Pancreas (tissue), 10 donors: ENCODE measurements at regions not wholly inside any gene's neighbourhood (a gene's known extent, or its start where the extent isn't known, plus 50 kb on each side); places are given as distances from the start of the nearest gene placed in this dataset.

Experiments
- ATAC-seq, 4 donors: fragments of 200-7000 bp; cut with Tn5 transposase; one replicate each; pipeline versions ENCODE4 v1.8.0 to v1.9.1; 2020; ENCODE audit warnings: mild to moderate bottlenecking in 4 of 4, moderate library complexity in 4 of 4
- DNase-seq, 6 donors: peaks; one replicate each; pipeline ENCODE4 v3.0.0-alpha.2; 2020
- FAIRE-seq: peaks from 2 replicates; lab custom pipeline; 2012; peaks lifted over from hg19 to GRCh38; lab: Jason Lieb, UNC
- H3K27ac ChIP-seq, 4 donors: fragments of 200-600 bp; sonication (generic); 1 replicate in 3 of 4; 2 replicates in 1 of 4; pipeline versions ENCODE4 v1.5.0 to v1.8.0; 2020
- H3K27me3 ChIP-seq, 4 donors: fragments of 200-600 bp; one replicate each; pipeline ENCODE4 v1.8.0; 2021
- H3K36me3 ChIP-seq, 3 donors: fragments of 200-600 bp; sonication (generic) in 1 of 3; one replicate each; pipeline versions ENCODE4 v1.5.0 to v1.8.0; 2020 to 2021
- H3K4me1 ChIP-seq, 3 donors: fragments of 200-600 bp; one replicate each; pipeline ENCODE4 v1.8.0; 2021
- H3K4me3 ChIP-seq, 4 donors: fragments of 200-600 bp; sonication (generic) in 2 of 4; one replicate each; pipeline versions ENCODE4 v1.5.0 to v1.8.0; 2020 to 2021
- H3K9me3 ChIP-seq, 4 donors: fragments of 200-600 bp; one replicate each; pipeline ENCODE4 v1.8.0; 2021
- WGBS, 2 donors: extraction: QIAGEN DNeasy Blood & Tissue Kit; methylation state at CpG; one replicate each; pipeline ENCODE4 v1.1.7; 2013; 5-methylcytosine and 5-hydroxymethylcytosine counted together
- intact Hi-C, 3 donors: fragments of 100-400 bp; cut with DNase I; formaldehyde crosslinking; loops; one replicate each; pipeline versions ENCODE4 v1.11.1 to v1.14.2; 2022
- TF ChIP-seq, protein P1 (sequence below), 4 donors: fragments of 200-600 bp; sonication (generic) in 3 of 4; IDR thresholded peaks; one replicate each; pipeline versions ENCODE4 v1.5.0 to v1.8.0; 2021; ENCODE audit warnings: antibody characterized with exemption in 4 of 4
- donor health status: healthy with polysubstance abuse.
- donor health status: DM: no; HTN: no; CAD: no; lungs with moderate emphysema.
- donor health status: DM: no; HTN: no; CAD: no.
- donor health status: control.
- donor health status: control.
- donor health status: Bipolar disorder and iron deficiency.
- donor health status: DM: yes; HTN: yes; CAD: no.
- donor health status: DM: no; HTN: no; CAD: no.
- donor health status: DM: no; HTN: no; CAD: no.
- donor health status: DM: yes; HTN: yes; CAD: no.

GRCh38 chr13:47679401-47679800 is 321.7 kb downstream of the SUCLA2 start:
- TF ChIP-seq, protein P1, sequence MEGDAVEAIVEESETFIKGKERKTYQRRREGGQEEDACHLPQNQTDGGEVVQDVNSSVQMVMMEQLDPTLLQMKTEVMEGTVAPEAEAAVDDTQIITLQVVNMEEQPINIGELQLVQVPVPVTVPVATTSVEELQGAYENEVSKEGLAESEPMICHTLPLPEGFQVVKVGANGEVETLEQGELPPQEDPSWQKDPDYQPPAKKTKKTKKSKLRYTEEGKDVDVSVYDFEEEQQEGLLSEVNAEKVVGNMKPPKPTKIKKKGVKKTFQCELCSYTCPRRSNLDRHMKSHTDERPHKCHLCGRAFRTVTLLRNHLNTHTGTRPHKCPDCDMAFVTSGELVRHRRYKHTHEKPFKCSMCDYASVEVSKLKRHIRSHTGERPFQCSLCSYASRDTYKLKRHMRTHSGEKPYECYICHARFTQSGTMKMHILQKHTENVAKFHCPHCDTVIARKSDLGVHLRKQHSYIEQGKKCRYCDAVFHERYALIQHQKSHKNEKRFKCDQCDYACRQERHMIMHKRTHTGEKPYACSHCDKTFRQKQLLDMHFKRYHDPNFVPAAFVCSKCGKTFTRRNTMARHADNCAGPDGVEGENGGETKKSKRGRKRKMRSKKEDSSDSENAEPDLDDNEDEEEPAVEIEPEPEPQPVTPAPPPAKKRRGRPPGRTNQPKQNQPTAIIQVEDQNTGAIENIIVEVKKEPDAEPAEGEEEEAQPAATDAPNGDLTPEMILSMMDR (IDR thresholded peaks at IDR 0.05), result no peak
- no peak overlapping the region for H3K27ac ChIP-seq
- ATAC-seq, result no peak
- intact Hi-C loops, result no loop called here
- no peaks in the 10 kb centered on the region for H3K36me3 ChIP-seq
- no peak overlapping the region for H3K4me3 ChIP-seq
- H3K27me3 ChIP-seq, result no peaks in the 10 kb centered on the region
- H3K4me1 ChIP-seq, result no peaks in the 10 kb centered on the region
- 42 to 69% methylated on average over 1 of the region's 1 CpG for whole genome bisulfite sequencing, 2 donors
- FAIRE-seq, result no peak
- DNase-seq, result no peak
- H3K9me3 ChIP-seq, result no peaks in the 10 kb centered on the region

GRCh38 chr13:47678201-47678968 is 322.7 kb downstream of the SUCLA2 start:
- Histone ChIP-seq H3K36me3 (no peaks in the 10 kb centered on the region), H3K4me1 (no peaks in the 10 kb centered on the region), H3K27ac (no peak overlapping the region), H3K9me3 (no peaks in the 10 kb centered on the region), H3K4me3 (no peak overlapping the region), H3K27me3 (no peaks in the 10 kb centered on the region)
- WGBS, 2 donors, result 56 to 65% methylated on average over 4 of the region's 4 CpGs
- DNase-seq, result no peak
- FAIRE-seq, result no peak
- no peak for ATAC-seq
- TF ChIP-seq, protein P1 (IDR thresholded peaks at IDR 0.05), result no peak
- intact Hi-C loops, result no loop called here

DNA sequence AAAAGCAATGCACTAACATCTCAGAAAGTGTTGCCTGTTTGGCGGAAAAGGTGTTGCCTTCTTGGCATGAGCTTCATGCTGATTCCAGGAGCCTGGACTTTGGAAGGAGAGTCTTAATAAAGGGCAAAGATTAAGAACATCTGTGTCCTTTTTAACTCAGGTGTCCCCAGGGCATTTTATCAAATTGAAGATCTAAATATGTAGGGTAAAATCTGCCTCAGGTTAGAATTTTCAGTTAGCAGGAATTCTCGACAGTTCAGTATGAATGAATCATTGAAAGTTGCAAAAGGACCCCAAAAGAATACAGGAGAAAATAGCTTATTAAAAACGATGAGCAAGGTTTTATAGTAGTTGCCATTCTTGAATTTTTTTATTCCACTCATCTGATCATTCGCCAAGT is 325.2 kb downstream of the SUCLA2 start:
- Histone ChIP-seq H3K4me3 (no peak overlapping the region), H3K4me1 (no peaks in the 10 kb centered on the region), H3K36me3 (no peaks in the 10 kb centered on the region), H3K27ac (no peak overlapping the region), H3K9me3 (no peaks in the 10 kb centered on the region), H3K27me3 (no peaks in the 10 kb centered on the region)
- ATAC-seq (no peak), DNase-seq (no peak), FAIRE-seq (no peak)
- WGBS, 2 donors, result 57 to 74% methylated on average over 4 of the region's 4 CpGs
- intact Hi-C loops, result no loop called here
- TF ChIP-seq, protein P1 (IDR thresholded peaks at IDR 0.05), result no peak

GRCh38 chr13:47673009-47673850 is 327.8 kb downstream of the SUCLA2 start:
- DNase-seq, result no peak
- Histone ChIP-seq H3K27ac (no peak overlapping the region), H3K36me3 (no peaks in the 10 kb centered on the region), H3K4me3 (no peak overlapping the region), H3K27me3 (no peaks in the 10 kb centered on the region), H3K4me1 (no peaks in the 10 kb centered on the region), H3K9me3 (no peaks in the 10 kb centered on the region)
- TF ChIP-seq, protein P1 (IDR thresholded peaks at IDR 0.05), result no peak
- peak in 3 of 4 donors; percentile 62 to 73 (median 66) for ATAC-seq
- intact Hi-C loops, result no loop called here
- 19 to 34% methylated on average over 5 of the region's 5 CpGs for WGBS, 2 donors
- peak; percentile 32 for FAIRE-seq
